ENCODE measurements at regions not wholly inside any gene's neighbourhood (a gene's known extent, or its start where the extent isn't known, plus 50 kb on each side); places are given as distances from the start of the nearest gene placed in this dataset.

GRCh38 chr20:56933331-56933698 is 304.2 kb downstream of the TFAP2C start:
- TF ChIP-seq CTCF (IDR thresholded peaks at IDR 0.05), result no peak
- TF ChIP-seq POLR2A (IDR thresholded peaks at IDR 0.05), result no peak
- no peak for TF ChIP-seq EP300 (IDR thresholded peaks at IDR 0.05)
